ENCODE measurements at regions not wholly inside any gene's neighbourhood (a gene's known extent, or its start where the extent isn't known, plus 50 kb on each side); places are given as distances from the start of the nearest gene placed in this dataset.

GRCh38 chr2:48146552-48146951 is 167.9 kb upstream of the FOXN2 start:
- DNase-seq, result no peak

GRCh38 chr2:48147719-48148118 is 166.8 kb upstream of the FOXN2 start:
- no peak for DNase-seq

GRCh38 chr2:48148841-48149430 is 165.5 kb upstream of the FOXN2 start:
- DNase-seq, result no peak

- no peak for DNase-seq
Measured at GRCh38 chr2:48157150-48157549, 157.3 kb upstream of the FOXN2 start.

GRCh38 chr2:48161628-48162027 is 152.9 kb upstream of the FOXN2 start:
- DNase-seq, result no peak

GRCh38 chr2:48162742-48163141 is 151.7 kb upstream of the FOXN2 start:
- no peak for DNase-seq

GRCh38 chr2:48165070-48165753 is 149.3 kb upstream of the FOXN2 start:
- no peak for DNase-seq

- no peak for DNase-seq
Measured at GRCh38 chr2:48169141-48169592, 145.3 kb upstream of the FOXN2 start.

- DNase-seq, result no peak
Measured at GRCh38 chr2:48170281-48170680, 144.2 kb upstream of the FOXN2 start.

- no peak for DNase-seq
Measured at GRCh38 chr2:48173141-48173540, 141.3 kb upstream of the FOXN2 start.

GRCh38 chr2:48174503-48174902 is 140.0 kb upstream of the FOXN2 start:
- no peak for DNase-seq

- no peak for DNase-seq
Measured at GRCh38 chr2:48175254-48175653, 139.2 kb upstream of the FOXN2 start.

- no peak for DNase-seq
Measured at GRCh38 chr2:48175656-48176055, 138.8 kb upstream of the FOXN2 start.

- DNase-seq, result no peak
Measured at GRCh38 chr2:48176876-48177275, 137.6 kb upstream of the FOXN2 start.

GRCh38 chr2:48178611-48179010 is 135.9 kb upstream of the FOXN2 start:
- no peak for DNase-seq

GRCh38 chr2:48180557-48180956 is 133.9 kb upstream of the FOXN2 start:
- DNase-seq, result no peak

GRCh38 chr2:48183276-48183675 is 131.2 kb upstream of the FOXN2 start:
- DNase-seq, result no peak

GRCh38 chr2:48183991-48184390 is 130.5 kb upstream of the FOXN2 start:
- peak; percentile 68 for DNase-seq

- no peak for DNase-seq
Measured at GRCh38 chr2:48187503-48187902, 127.0 kb upstream of the FOXN2 start.

- no peak for DNase-seq
Measured at GRCh38 chr2:48189552-48190228, 124.8 kb upstream of the FOXN2 start.

GRCh38 chr2:48190230-48190629 is 124.3 kb upstream of the FOXN2 start:
- DNase-seq, result no peak

GRCh38 chr2:48194641-48195040 is 119.8 kb upstream of the FOXN2 start:
- no peak for DNase-seq

- no peak for DNase-seq
Measured at GRCh38 chr2:48195169-48195568, 119.3 kb upstream of the FOXN2 start.

GRCh38 chr2:48197618-48198017 is 116.9 kb upstream of the FOXN2 start:
- DNase-seq, result no peak
